IMR-90 (cell line): ENCODE measurements at regions not wholly inside any gene's neighbourhood (a gene's known extent, or its start where the extent isn't known, plus 50 kb on each side); places are given as distances from the start of the nearest gene placed in this dataset.

ENCODE experiments used
- ATAC-seq: fragments of 200-7000 bp; cut with Tn5 transposase; 2 replicates; pipeline ENCODE4 v1.9.1; 2020; ENCODE audit warnings: low read depth, mild to moderate bottlenecking, moderate library complexity
- BruUV-seq: library from RNA; stranded (reverse); fragments of 400-500 nt; replicated peaks from 2 replicates; lab custom pipeline; 2021; lab: Mats Ljungman, UMichigan
- CTCF ChIA-PET: fragments of 300-600 bp; formaldehyde crosslinking; extraction: SDS; loops from one replicate; lab custom pipeline; 2021; ENCODE audit warnings: antibody characterized with exemption; lab: Yijun Ruan, JAX
- POLR2A ChIA-PET: fragments of 300-600 bp; sonication (Branson Sonifier 250); formaldehyde crosslinking; loops from one replicate; lab custom pipeline; 2022; ENCODE audit warnings: antibody characterized with exemption; ENCODE audit not compliant: unreplicated experiment; lab: Charles Lee
- DNase-seq: peaks from one replicate; pipeline ENCODE4 v3.0.0; 2013
- H2AFZ ChIP-seq: replicated peaks from 2 replicates; pipeline ENCODE3; 2013; ENCODE audit warnings: low read length, mild to moderate bottlenecking; ENCODE audit not compliant: poor library complexity
- H2AK5ac ChIP-seq: 2 replicates; pipeline ENCODE4 v1.6.1; 2013; ENCODE audit warnings: low read depth, low read length, inconsistent platforms
- H2AK9ac ChIP-seq: replicated peaks from 2 replicates; pipeline ENCODE3; 2013; ENCODE audit warnings: mild to moderate bottlenecking, low read depth, low read length, moderate library complexity; ENCODE audit not compliant: poor library complexity
- H2BK120ac ChIP-seq: 2 replicates; pipeline ENCODE4 v1.6.1; 2013; ENCODE audit warnings: low read depth, low read length, inconsistent platforms
- H2BK15ac ChIP-seq: 3 replicates; pipeline ENCODE4 v1.6.1; 2013; ENCODE audit warnings: low read depth, low read length, inconsistent platforms
- H2BK20ac ChIP-seq: 2 replicates; pipeline ENCODE4 v1.6.1; 2013; ENCODE audit warnings: low read depth, mild to moderate bottlenecking, inconsistent platforms, low read length, moderate library complexity
- H2BK5ac ChIP-seq: 2 replicates; pipeline ENCODE4 v1.6.1; 2013; ENCODE audit warnings: mild to moderate bottlenecking, low read depth, low read length, inconsistent platforms; ENCODE audit not compliant: poor library complexity, severe bottlenecking
- H3K14ac ChIP-seq: replicated peaks from 2 replicates; pipeline ENCODE4 v1.6.1; 2013; ENCODE audit warnings: low read depth, low read length, inconsistent platforms
- H3K18ac ChIP-seq: 2 replicates; pipeline ENCODE4 v1.6.1; 2013; ENCODE audit warnings: low read depth, low read length, control low read depth
- H3K23ac ChIP-seq: 2 replicates; pipeline ENCODE4 v1.6.1; 2013; ENCODE audit warnings: low read depth, low read length, inconsistent platforms
- H3K27ac ChIP-seq: 2 replicates; pipeline ENCODE4 v1.5.1; 2013; ENCODE audit warnings: mild to moderate bottlenecking, control low read depth, low read length; ENCODE audit not compliant: insufficient read depth
- H3K27me3 ChIP-seq: 2 replicates; pipeline ENCODE4 v1.6.1; 2013; ENCODE audit warnings: low read length; ENCODE audit not compliant: control insufficient read depth, insufficient read depth
- H3K36me3 ChIP-seq: 2 replicates; pipeline ENCODE4 v1.6.1; 2013; ENCODE audit warnings: low read length, mixed read lengths; ENCODE audit not compliant: control insufficient read depth, insufficient read depth
- H3K4ac ChIP-seq: 2 replicates; pipeline ENCODE4 v1.6.1; 2013; ENCODE audit warnings: low read depth, low read length, inconsistent platforms
- H3K4me1 ChIP-seq: 2 replicates; pipeline ENCODE4 v1.6.1; 2013; ENCODE audit warnings: low read length, mixed read lengths; ENCODE audit not compliant: control insufficient read depth, insufficient read depth
- H3K4me2 ChIP-seq: 2 replicates; pipeline ENCODE4 v1.6.1; 2013; ENCODE audit warnings: low read depth, mild to moderate bottlenecking, control low read depth, low read length, moderate library complexity
- H3K4me3 ChIP-seq: 2 replicates; pipeline ENCODE4 v1.5.1; 2013; ENCODE audit warnings: low read depth, mild to moderate bottlenecking, control low read depth, low read length, moderate library complexity; ENCODE audit not compliant: insufficient read depth
- H3K56ac ChIP-seq: 2 replicates; pipeline ENCODE4 v1.6.1; 2013; ENCODE audit warnings: low read length, inconsistent platforms; ENCODE audit not compliant: insufficient read depth; ENCODE audit errors: extremely low read depth
- H3K79me1 ChIP-seq, 2 experiments: 2 replicates each; pipeline ENCODE4 v1.6.1; 2013; ENCODE audit warnings: low read length in 2 of 2, inconsistent platforms in 1 of 2, low read depth in 1 of 2
- H3K9ac ChIP-seq: 2 replicates; pipeline ENCODE4 v1.6.1; 2013; ENCODE audit warnings: low read depth, low read length, control low read depth
- H3K9me1 ChIP-seq: 2 replicates; pipeline ENCODE4 v1.6.1; 2013; ENCODE audit warnings: low read length, inconsistent platforms; ENCODE audit not compliant: insufficient read depth
- H3K9me3 ChIP-seq: 2 replicates; pipeline ENCODE4 v1.6.1; 2013; ENCODE audit warnings: low read length; ENCODE audit not compliant: control insufficient read depth, insufficient read depth
- H4K20me1 ChIP-seq: 2 replicates; pipeline ENCODE4 v1.6.1; 2013; ENCODE audit warnings: low read length, inconsistent platforms; ENCODE audit not compliant: insufficient read depth
- H4K5ac ChIP-seq: 2 replicates; pipeline ENCODE4 v1.6.1; 2013; ENCODE audit warnings: mild to moderate bottlenecking, low read depth, low read length, control low read depth
- H4K8ac ChIP-seq, 2 experiments: 2 replicates each; pipeline ENCODE4 v1.6.1; 2013; ENCODE audit warnings: low read depth in 2 of 2, low read length in 2 of 2, control low read depth in 1 of 2, inconsistent platforms in 1 of 2
- H4K91ac ChIP-seq: 2 replicates; pipeline ENCODE4 v1.6.1; 2013; ENCODE audit warnings: low read depth, low read length, inconsistent platforms; ENCODE audit not compliant: insufficient read depth
- BHLHE40 ChIP-seq: fragments of 150-350 bp; IDR thresholded peaks from 2 replicates; pipeline ENCODE4 v1.6.1; 2016; ENCODE audit warnings: mild to moderate bottlenecking, low read depth, low read length
- CEBPB ChIP-seq: IDR thresholded peaks from 2 replicates; pipeline ENCODE4 v1.6.1; 2012; ENCODE audit warnings: low read depth, low read length, improper control_type of control experiment
- CHD1 ChIP-seq: IDR thresholded peaks from 2 replicates; pipeline ENCODE4 v1.6.1; 2012; ENCODE audit warnings: low read depth, low read length, improper control_type of control experiment
- MAFK ChIP-seq: IDR thresholded peaks from 2 replicates; pipeline ENCODE4 v1.6.1; 2012; ENCODE audit warnings: low read depth, low read length, improper control_type of control experiment
- MXI1 ChIP-seq: IDR thresholded peaks from 2 replicates; pipeline ENCODE4 v1.6.1; 2012; ENCODE audit warnings: low read depth, mild to moderate bottlenecking, low read length, moderate library complexity, borderline replicate concordance
- NFE2L2 ChIP-seq: fragments of 150-350 bp; IDR thresholded peaks from 2 replicates; pipeline ENCODE4 v1.6.1; 2016; ENCODE audit warnings: low read depth, mild to moderate bottlenecking, low read length
- POLR2A ChIP-seq: IDR thresholded peaks from 2 replicates; pipeline ENCODE4 v1.6.1; 2012; ENCODE audit warnings: mild to moderate bottlenecking, low read depth, low read length
- RCOR1 ChIP-seq: IDR thresholded peaks from 2 replicates; pipeline ENCODE4 v1.6.1; 2012; ENCODE audit warnings: mild to moderate bottlenecking, low read length, improper control_type of control experiment; ENCODE audit not compliant: insufficient replicate concordance
- RFX5 ChIP-seq: IDR thresholded peaks from 2 replicates; pipeline ENCODE4 v1.8.0; 2012; ENCODE audit warnings: low read depth, mild to moderate bottlenecking, low read length, moderate library complexity
- USF2 ChIP-seq: fragments of 150-350 bp; IDR thresholded peaks from 2 replicates; pipeline ENCODE4 v1.6.1; 2017; ENCODE audit warnings: mild to moderate bottlenecking, antibody characterized with exemption, low read length, low read depth
- WGBS, 2 experiments: methylation state at CpG; one replicate each; pipeline versions ENCODE4 v1.1.5 to v1.1.7; 2013; ENCODE audit warnings: missing lambda C conversion rate in 2 of 2; ENCODE audit not compliant: insufficient read length in 1 of 2; ENCODE audit errors: extremely low coverage in 2 of 2; 5-methylcytosine and 5-hydroxymethylcytosine counted together
- dilution Hi-C: fragments of 300-500 bp; cut with HindIII; formaldehyde crosslinking; loops from one replicate; pipeline ENCODE4 v1.14.3; 2018; ENCODE audit warnings: low sequenced_read_pairs; ENCODE audit not compliant: unreplicated experiment
- in situ Hi-C: fragments of 300-500 bp; cut with MboI; formaldehyde crosslinking; loops from 3 replicates; pipeline ENCODE4 v1.14.3; 2019; ENCODE audit warnings: low sequenced_read_pairs, inconsistent platforms, mixed read lengths
- intact Hi-C: fragments of 100-400 bp; cut with micrococcal nuclease; formaldehyde crosslinking; loops from 2 replicates; pipeline ENCODE4 v1.10.0; 2022

GRCh38 chr18:30444544-30444943 lies 598.0 kb downstream of the DSC3 start:
- WGBS, 2 experiments = no CpG with 5 or more reads among the region's 2 CpGs
- no peak overlapping the region for H3K27ac ChIP-seq
- H3K9me1 ChIP-seq = no peaks in the 10 kb centered on the region
- ChIA-PET CTCF (no interaction called here), POLR2A (no interaction called here)
- H2AK5ac ChIP-seq = no peak overlapping the region
- no peaks in the 10 kb centered on the region for H3K79me1 ChIP-seq
- no peak overlapping the region for H2BK120ac ChIP-seq
- no peak overlapping the region for H3K4ac ChIP-seq
- TF ChIP-seq POLR2A (no peak), MAFK (no peak), CEBPB (no peak), RFX5 (no peak), NFE2L2 (no peak), USF2 (no peak), BHLHE40 (no peak), MXI1 (no peak), RCOR1 (no peak), CHD1 (no peak)
- no peak overlapping the region for H4K91ac ChIP-seq
- H3K4me1 ChIP-seq = no peaks in the 10 kb centered on the region
- H4K5ac ChIP-seq = no peak overlapping the region
- in situ Hi-C loops (no loop called here), dilution Hi-C loops (no loop called here), intact Hi-C loops (no loop called here)
- H3K4me2 ChIP-seq = no peak overlapping the region
- H2BK15ac ChIP-seq = no peak overlapping the region
- no peak overlapping the region for H2AFZ ChIP-seq
- no peak overlapping the region for H2BK20ac ChIP-seq
- no peak for ATAC-seq
- H3K4me3 ChIP-seq = no peak overlapping the region
- H2AK9ac ChIP-seq = no peak overlapping the region
- no peaks in the 10 kb centered on the region for H4K20me1 ChIP-seq
- H3K56ac ChIP-seq = no peak overlapping the region
- DNase-seq = no peak
- BruUV-seq = no TSS peak
- no peak overlapping the region for H3K9ac ChIP-seq
- no peaks in the 10 kb centered on the region for H3K27me3 ChIP-seq
- H3K23ac ChIP-seq = no peak overlapping the region
- H2BK5ac ChIP-seq = no peak overlapping the region
- H3K14ac ChIP-seq = no peak overlapping the region
- no peaks in the 10 kb centered on the region for H3K36me3 ChIP-seq
- no peak overlapping the region for H3K18ac ChIP-seq
- peaks cover 3% of the 10 kb centered on the region; the same call in 1 of the 2 replicates for H3K9me3 ChIP-seq
- H4K8ac ChIP-seq = no peak overlapping the region
